PC-9 (cell line): ENCODE measurements at regions not wholly inside any gene's neighbourhood (a gene's known extent, or its start where the extent isn't known, plus 50 kb on each side); places are given as distances from the start of the nearest gene placed in this dataset.

Experiments used
- BruUV-seq: library from RNA; stranded (reverse); fragments of 400-500 nt; replicated peaks from 2 replicates; lab custom pipeline; 2021; lab: Mats Ljungman, UMichigan
- CTCF ChIA-PET: fragments of 300-600 bp; sonication (Branson Sonifier 250); formaldehyde crosslinking; loops from one replicate; lab custom pipeline; 2022; ENCODE audit warnings: antibody characterized with exemption; lab: Charles Lee
- POLR2A ChIA-PET: fragments of 300-600 bp; sonication (Branson Sonifier 250); formaldehyde crosslinking; loops from one replicate; lab custom pipeline; 2022; ENCODE audit warnings: antibody characterized with exemption; ENCODE audit not compliant: unreplicated experiment; lab: Charles Lee
- DNase-seq, 2 experiments: peaks; one replicate each; pipeline versions ENCODE4 v3.0.0 to v3.0.0-alpha.2; 2015 to 2022; ENCODE audit warnings: mixed read lengths in 1 of 2
- H2AFZ ChIP-seq: fragments of 200-600 bp; sonication (generic); 2 replicates; pipeline ENCODE4 v1.8.1; 2017; ENCODE audit warnings: antibody characterized with exemption
- H3F3A ChIP-seq: fragments of 200-600 bp; sonication (generic); 2 replicates; pipeline ENCODE4 v1.8.1; 2017; ENCODE audit warnings: antibody characterized with exemption, mild to moderate bottlenecking, low read depth; ENCODE audit not compliant: insufficient read depth
- H3K27ac ChIP-seq: fragments of 200-600 bp; sonication (generic); 2 replicates; pipeline ENCODE4 v1.6.1; 2016; ENCODE audit warnings: mixed run types
- H3K27me3 ChIP-seq: fragments of 200-600 bp; sonication (generic); 2 replicates; pipeline ENCODE4 v1.6.1; 2016; ENCODE audit warnings: low read depth, mixed run types; ENCODE audit not compliant: insufficient read depth
- H3K36me3 ChIP-seq: fragments of 200-600 bp; sonication (generic); 2 replicates; pipeline ENCODE4 v1.6.1; 2016; ENCODE audit warnings: low read depth, mixed run types
- H3K4me1 ChIP-seq: fragments of 200-600 bp; sonication (generic); replicated peaks from 2 replicates; pipeline ENCODE4 v1.6.1; 2016; ENCODE audit warnings: mixed run types; ENCODE audit not compliant: insufficient read depth
- H3K4me2 ChIP-seq: fragments of 200-600 bp; sonication (generic); 2 replicates; pipeline ENCODE4 v1.6.1; 2017; ENCODE audit warnings: mixed run types
- H3K4me3 ChIP-seq: fragments of 200-600 bp; sonication (generic); 2 replicates; pipeline ENCODE4 v1.6.1; 2016; ENCODE audit warnings: mixed run types
- H3K79me2 ChIP-seq: fragments of 200-600 bp; sonication (generic); 2 replicates; pipeline ENCODE4 v1.6.1; 2017; ENCODE audit warnings: low read depth, mixed run types
- H3K9me2 ChIP-seq: fragments of 200-600 bp; sonication (generic); 2 replicates; pipeline ENCODE4 v1.8.1; 2017; ENCODE audit warnings: mild to moderate bottlenecking; ENCODE audit not compliant: insufficient read depth
- H3K9me3 ChIP-seq: fragments of 200-600 bp; sonication (generic); 2 replicates; pipeline ENCODE4 v1.8.1; 2016; ENCODE audit warnings: low read depth; ENCODE audit not compliant: insufficient read depth
- H4K20me1 ChIP-seq: fragments of 200-600 bp; sonication (generic); 2 replicates; pipeline ENCODE4 v1.8.1; 2017; ENCODE audit not compliant: insufficient read depth
- CTCF ChIP-seq: fragments of 200-600 bp; sonication (generic); conservative IDR thresholded peaks from 2 replicates; pipeline ENCODE4 v1.6.1; 2017; ENCODE audit warnings: mixed run types, antibody characterized with exemption, mild to moderate bottlenecking, moderate library complexity
- EZH2 ChIP-seq: fragments of 200-600 bp; sonication (generic); IDR thresholded peaks from 2 replicates; pipeline ENCODE4 v1.8.0; 2017; ENCODE audit warnings: antibody characterized with exemption, low read depth
- intact Hi-C: fragments of 100-400 bp; cut with micrococcal nuclease; formaldehyde crosslinking; loops from one replicate; pipeline ENCODE4 v1.10.0; 2022; ENCODE audit not compliant: unreplicated experiment

- no peaks in the 10 kb centered on the region; the same call in 1 of the 2 replicates for H3K9me2 ChIP-seq
- H4K20me1 ChIP-seq = no peaks in the 10 kb centered on the region
- H3K4me2 ChIP-seq = no peak overlapping the region
- H3K79me2 ChIP-seq = no peaks in the 10 kb centered on the region
- H3K27me3 ChIP-seq = no peaks in the 10 kb centered on the region
- intact Hi-C loops = no loop called here
- POLR2A ChIA-PET = no interaction called here
- BruUV-seq = no TSS peak
- no peak overlapping the region for H3K4me3 ChIP-seq
- H2AFZ ChIP-seq = no peak overlapping the region
- TF ChIP-seq CTCF (no peak), EZH2 (no peak)
- DNase-seq = no peak
- H3K27ac ChIP-seq = no peak overlapping the region
- no peaks in the 10 kb centered on the region for H3K36me3 ChIP-seq
- H3F3A ChIP-seq = no peaks in the 10 kb centered on the region
- no peaks in the 10 kb centered on the region for H3K4me1 ChIP-seq
- CTCF ChIA-PET = no interaction called here
- H3K9me3 ChIP-seq = no peaks in the 10 kb centered on the region
Measured at GRCh38 chr5:105812304-105812703, 1858.4 kb downstream of the EFNA5 start.

GRCh38 chr5:105807951-105808350, 1862.8 kb downstream of the EFNA5 start:
- BruUV-seq = no TSS peak
- Histone ChIP-seq H4K20me1 (no peaks in the 10 kb centered on the region), H3F3A (no peaks in the 10 kb centered on the region), H2AFZ (no peak overlapping the region), H3K27ac (no peak overlapping the region), H3K79me2 (no peaks in the 10 kb centered on the region), H3K9me2 (no peaks in the 10 kb centered on the region; the same call in 1 of the 2 replicates), H3K27me3 (no peaks in the 10 kb centered on the region), H3K36me3 (no peaks in the 10 kb centered on the region), H3K4me3 (no peak overlapping the region), H3K9me3 (no peaks in the 10 kb centered on the region; the same call in 1 of the 2 replicates), H3K4me1 (no peaks in the 10 kb centered on the region), H3K4me2 (no peak overlapping the region)
- TF ChIP-seq CTCF (no peak), EZH2 (no peak)
- DNase-seq = no peak
- ChIA-PET POLR2A (interaction anchor here (0.6 kb wide), 1 partner anchor 68 kb away, joined by 10 read pairs; no protein-coding TSS in a partner anchor), CTCF (no interaction called here)
- intact Hi-C loops = no loop called here

- Histone ChIP-seq H3K9me3 (no peaks in the 10 kb centered on the region; the same call in 1 of the 2 replicates), H3K79me2 (no peaks in the 10 kb centered on the region), H3K4me3 (no peak overlapping the region), H4K20me1 (no peaks in the 10 kb centered on the region), H3K27me3 (no peaks in the 10 kb centered on the region), H3K27ac (no peak overlapping the region), H2AFZ (no peak overlapping the region), H3K36me3 (no peaks in the 10 kb centered on the region), H3K4me2 (no peak overlapping the region), H3F3A (no peaks in the 10 kb centered on the region), H3K4me1 (no peaks in the 10 kb centered on the region), H3K9me2 (no peaks in the 10 kb centered on the region; the same call in 1 of the 2 replicates)
- intact Hi-C loops = no loop called here
- DNase-seq = no peak
- POLR2A ChIA-PET = no interaction called here
- CTCF ChIA-PET = no interaction called here
- no TSS peak for BruUV-seq
- TF ChIP-seq CTCF (no peak), EZH2 (no peak)
Measured at GRCh38 chr5:105807290-105807689, 1863.4 kb downstream of the EFNA5 start.
